GM12878 (cell line): ENCODE measurements at regions not wholly inside any gene's neighbourhood (a gene's known extent, or its start where the extent isn't known, plus 50 kb on each side); places are given as distances from the start of the nearest gene placed in this dataset.

Experiments used
- ATAC-seq: fragments of 200-7000 bp; cut with Tn5 transposase; 3 replicates; pipeline ENCODE4 v1.9.1; 2020; ENCODE audit warnings: mild to moderate bottlenecking, moderate library complexity
- BruUV-seq: library from RNA; stranded (reverse); fragments of 400-500 nt; replicated peaks from 2 replicates; lab custom pipeline; 2021; lab: Mats Ljungman, UMichigan
- CTCF ChIA-PET: fragments of 300-600 bp; sonication (Branson Sonifier 250); formaldehyde crosslinking; extraction: SDS; loops from one replicate; lab custom pipeline; 2021; ENCODE audit warnings: inconsistent platforms; lab: Yijun Ruan, JAX
- POLR2A ChIA-PET: fragments of 350-600 bp; formaldehyde crosslinking; extraction: SDS; loops from one replicate; lab custom pipeline; 2021; ENCODE audit warnings: inconsistent platforms; lab: Charles Lee
- RAD21 ChIA-PET: fragments of 300-600 bp; sonication (Branson Sonifier 250); formaldehyde crosslinking; loops from one replicate; lab custom pipeline; 2023; ENCODE audit warnings: antibody characterized with exemption; ENCODE audit not compliant: unreplicated experiment; lab: Charles Lee
- SMC1A ChIA-PET: fragments of 300-600 bp; sonication (Branson Sonifier 250); formaldehyde crosslinking; loops from one replicate; lab custom pipeline; 2023; ENCODE audit not compliant: unreplicated experiment, uncharacterized antibody; lab: Charles Lee
- DNase-seq: peaks from one replicate; pipeline ENCODE4 v3.0.0-alpha.2; 2011; ENCODE audit warnings: low read depth, low spot score
- FAIRE-seq: peaks from 3 replicates; lab custom pipeline; 2011; peaks lifted over from hg19 to GRCh38; lab: Jason Lieb, UNC
- H2AFZ ChIP-seq: 2 replicates; pipeline ENCODE4 v1.6.0; 2011; ENCODE audit warnings: low read depth, low read length, control low read depth; ENCODE audit not compliant: control insufficient read depth
- H3K27ac ChIP-seq: 2 replicates; pipeline ENCODE4 v1.5.1; 2011; ENCODE audit warnings: control low read depth; ENCODE audit not compliant: control insufficient read depth, insufficient read depth
- H3K27me3 ChIP-seq, 2 experiments: replicated peaks in 1 of 2; 2 replicates each; pipeline versions ENCODE4 v1.6.0 to v1.6.1; 2011; ENCODE audit warnings: low read length in 1 of 2; ENCODE audit not compliant: control insufficient read depth in 2 of 2, insufficient read depth in 2 of 2
- H3K36me3 ChIP-seq, 2 experiments: 2 replicates each; pipeline ENCODE4 v1.5.1; 2011; ENCODE audit warnings: low read length in 1 of 2; ENCODE audit not compliant: control insufficient read depth in 2 of 2, insufficient read depth in 2 of 2
- H3K4me1 ChIP-seq: 2 replicates; pipeline ENCODE4 v1.6.1; 2011; ENCODE audit warnings: mild to moderate bottlenecking, low read length, moderate library complexity, mixed read lengths; ENCODE audit not compliant: control insufficient read depth, insufficient read depth
- H3K4me2 ChIP-seq: 2 replicates; pipeline ENCODE4 v1.6.0; 2011; ENCODE audit warnings: control low read depth; ENCODE audit not compliant: control insufficient read depth, insufficient read depth
- H3K4me3 ChIP-seq: fragments of 200-600 bp; sonication (generic); 2 replicates; pipeline ENCODE4 v1.5.1; 2016
- H3K79me2 ChIP-seq: 2 replicates; pipeline ENCODE4 v1.6.0; 2011; ENCODE audit warnings: low read length; ENCODE audit not compliant: control insufficient read depth, insufficient read depth
- H3K9ac ChIP-seq: 2 replicates; pipeline ENCODE4 v1.8.0; 2011; ENCODE audit warnings: low read length, control low read depth, mixed read lengths; ENCODE audit not compliant: control insufficient read depth, insufficient read depth
- H3K9me3 ChIP-seq: replicated peaks from 3 replicates; pipeline ENCODE4 v1.5.1; 2011; ENCODE audit warnings: mild to moderate bottlenecking, low read length; ENCODE audit not compliant: control insufficient read depth, insufficient read depth
- H4K20me1 ChIP-seq: 2 replicates; pipeline ENCODE4 v1.6.0; 2011; ENCODE audit not compliant: control insufficient read depth, insufficient read depth
- ASH2L ChIP-seq: fragments of 300-600, 200-600 bp; sonication (generic); IDR thresholded peaks from 2 replicates; pipeline ENCODE4 v1.6.1; 2017; ENCODE audit warnings: low read depth, mild to moderate bottlenecking, borderline replicate concordance
- CREM ChIP-seq: IDR thresholded peaks from 2 replicates; pipeline ENCODE4 v1.6.1; 2014; ENCODE audit warnings: antibody characterized with exemption, low read depth
- EGR1 ChIP-seq, 2 experiments: IDR thresholded peaks; 1 replicate in 1 of 2; 2 replicates in 1 of 2; pipeline ENCODE4 v1.6.1; 2011 to 2012; ENCODE audit warnings: low read depth in 2 of 2, low read length in 2 of 2, borderline replicate concordance in 1 of 2, mild to moderate bottlenecking in 1 of 2, moderate library complexity in 1 of 2
- ESRRA ChIP-seq: IDR thresholded peaks from 2 replicates; pipeline ENCODE4 v1.6.1; 2012; ENCODE audit warnings: mild to moderate bottlenecking, low read length, improper control_type of control experiment
- KLF5 ChIP-seq: fragments of 450-650 bp; IDR thresholded peaks from 2 replicates; pipeline ENCODE4 v1.6.1; 2014; ENCODE audit warnings: mild to moderate bottlenecking; ENCODE audit not compliant: partially characterized antibody
- MTA2 ChIP-seq: fragments of 450-650 bp; IDR thresholded peaks from 2 replicates; pipeline ENCODE4 v1.6.1; 2016; ENCODE audit warnings: low read depth, mild to moderate bottlenecking, moderate library complexity
- MTA3 ChIP-seq: IDR thresholded peaks from 2 replicates; pipeline ENCODE4 v1.6.1; 2012; ENCODE audit warnings: low read length, inconsistent platforms, borderline replicate concordance
- NFIC ChIP-seq: IDR thresholded peaks from 2 replicates; pipeline ENCODE4 v1.6.1; 2012; ENCODE audit warnings: low read depth, mild to moderate bottlenecking, inconsistent platforms, low read length, moderate library complexity
- PAX5 ChIP-seq: IDR thresholded peaks from 2 replicates; pipeline ENCODE4 v1.6.1; 2011; ENCODE audit warnings: low read depth, low read length, borderline replicate concordance
- POLR2A ChIP-seq: IDR thresholded peaks from 2 replicates; pipeline ENCODE4 v1.6.1; 2011; ENCODE audit warnings: low read depth, mild to moderate bottlenecking, low read length
- RCOR1 ChIP-seq: conservative IDR thresholded peaks from 2 replicates; pipeline ENCODE4 v1.6.1; 2012; ENCODE audit warnings: low read depth, low read length, improper control_type of control experiment
- SIX5 ChIP-seq: IDR thresholded peaks from 2 replicates; pipeline ENCODE4 v1.6.1; 2011; ENCODE audit warnings: mild to moderate bottlenecking, low read depth, low read length, moderate library complexity; ENCODE audit not compliant: severe bottlenecking
- SUZ12 ChIP-seq: fragments of 200-600 bp; sonication (generic); IDR thresholded peaks from one replicate; pipeline ENCODE4 v1.6.1; 2018; ENCODE audit warnings: antibody characterized with exemption, mild to moderate bottlenecking; ENCODE audit not compliant: unreplicated experiment
- TCF3 ChIP-seq: IDR thresholded peaks from 2 replicates; pipeline ENCODE4 v1.6.1; 2012; ENCODE audit warnings: low read depth, mild to moderate bottlenecking, low read length, borderline replicate concordance; ENCODE audit not compliant: insufficient read depth
- WGBS: methylation state at CpG from one replicate; pipeline ENCODE4 v1.1.6; 2016; ENCODE audit warnings: low lambda C conversion rate; ENCODE audit not compliant: insufficient replicate concordance, insufficient coverage; ENCODE audit errors: missing lambda C conversion rate; 5-methylcytosine and 5-hydroxymethylcytosine counted together
- in situ Hi-C: fragments of 300-500 bp; cut with MboI; formaldehyde crosslinking; loops from 9 replicates; pipeline ENCODE4 v1.14.3; 2018; ENCODE audit warnings: mixed read lengths
- intact Hi-C: fragments of 100-400 bp; cut with micrococcal nuclease; formaldehyde crosslinking; loops from one replicate; pipeline ENCODE4 v1.14.2; 2022; ENCODE audit not compliant: unreplicated experiment
- TF ChIP-seq, protein P1 (sequence below): fragments of 150-350 bp; IDR thresholded peaks from 2 replicates; pipeline ENCODE4 v1.6.1; 2014; ENCODE audit warnings: mild to moderate bottlenecking, low read depth, low read length
- TF ChIP-seq, protein P2 (sequence below): IDR thresholded peaks from 2 replicates; pipeline ENCODE4 v1.6.1; 2012; ENCODE audit warnings: low read depth, low read length, improper control_type of control experiment
- TF ChIP-seq, protein P3 (sequence below): fragments of 450-650 bp; conservative IDR thresholded peaks from 2 replicates; pipeline ENCODE4 v1.6.1; 2017; ENCODE audit warnings: mild to moderate bottlenecking, moderate library complexity
- TF ChIP-seq, protein P4 (sequence below): fragments of 450-650 bp; IDR thresholded peaks from 2 replicates; pipeline ENCODE4 v1.6.1; 2018; ENCODE audit warnings: borderline replicate concordance, mild to moderate bottlenecking; ENCODE audit not compliant: partially characterized antibody

DNA sequence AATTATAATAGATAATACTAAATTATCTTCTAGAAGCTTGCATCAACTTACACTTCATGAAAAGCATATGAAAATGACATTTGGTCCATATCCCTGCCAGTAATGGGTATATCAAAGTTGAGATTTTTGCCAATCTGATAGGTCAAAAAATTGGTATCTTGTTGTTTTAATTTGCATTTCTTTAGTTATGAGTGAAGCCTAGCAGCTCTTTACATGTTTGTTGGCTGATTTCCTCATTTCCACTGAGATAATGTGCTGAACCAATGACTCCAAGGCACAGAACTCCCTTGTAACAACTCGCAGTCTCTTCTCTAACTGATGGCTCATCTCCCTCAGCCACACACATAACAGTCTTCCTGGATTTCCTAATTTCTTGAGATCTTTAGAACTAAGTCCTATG lies 175.3 kb upstream of the SESN3 start:
- no peak for FAIRE-seq
- BruUV-seq, result no TSS peak
- Histone ChIP-seq H3K4me1 (no peaks in the 10 kb centered on the region), H3K9me3 (no peaks in the 10 kb centered on the region), H2AFZ (no peak overlapping the region), H3K27me3 (peaks cover 0 to 2% of the 10 kb centered on the region in 2 experiments; a peak in 1 of 4 replicates), H3K27ac (no peak overlapping the region), H3K4me2 (no peak overlapping the region), H3K9ac (no peak overlapping the region), H3K36me3 (no peaks in the 10 kb centered on the region), H3K4me3 (no peak overlapping the region), H4K20me1 (no peaks in the 10 kb centered on the region), H3K79me2 (no peaks in the 10 kb centered on the region)
- TF ChIP-seq RCOR1 (no peak), KLF5 (no peak), MTA3 (no peak), POLR2A (no peak), CREM (no peak), MTA2 (no peak), ASH2L (no peak), SIX5 (no peak), ESRRA (no peak), EGR1 (IDR thresholded peaks at IDR 0.05; ENCODE audit: borderline replicate concordance in 1 of 2, low read depth in 2 of 2, low read length in 2 of 2) (no peak), SUZ12 (no peak), TCF3 (no peak), NFIC (no peak), PAX5 (no peak)
- TF ChIP-seq, protein P1, sequence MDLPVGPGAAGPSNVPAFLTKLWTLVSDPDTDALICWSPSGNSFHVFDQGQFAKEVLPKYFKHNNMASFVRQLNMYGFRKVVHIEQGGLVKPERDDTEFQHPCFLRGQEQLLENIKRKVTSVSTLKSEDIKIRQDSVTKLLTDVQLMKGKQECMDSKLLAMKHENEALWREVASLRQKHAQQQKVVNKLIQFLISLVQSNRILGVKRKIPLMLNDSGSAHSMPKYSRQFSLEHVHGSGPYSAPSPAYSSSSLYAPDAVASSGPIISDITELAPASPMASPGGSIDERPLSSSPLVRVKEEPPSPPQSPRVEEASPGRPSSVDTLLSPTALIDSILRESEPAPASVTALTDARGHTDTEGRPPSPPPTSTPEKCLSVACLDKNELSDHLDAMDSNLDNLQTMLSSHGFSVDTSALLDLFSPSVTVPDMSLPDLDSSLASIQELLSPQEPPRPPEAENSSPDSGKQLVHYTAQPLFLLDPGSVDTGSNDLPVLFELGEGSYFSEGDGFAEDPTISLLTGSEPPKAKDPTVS, result no peak
- TF ChIP-seq, protein P2, sequence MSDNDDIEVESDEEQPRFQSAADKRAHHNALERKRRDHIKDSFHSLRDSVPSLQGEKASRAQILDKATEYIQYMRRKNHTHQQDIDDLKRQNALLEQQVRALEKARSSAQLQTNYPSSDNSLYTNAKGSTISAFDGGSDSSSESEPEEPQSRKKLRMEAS, result no peak
- TF ChIP-seq, protein P3, sequence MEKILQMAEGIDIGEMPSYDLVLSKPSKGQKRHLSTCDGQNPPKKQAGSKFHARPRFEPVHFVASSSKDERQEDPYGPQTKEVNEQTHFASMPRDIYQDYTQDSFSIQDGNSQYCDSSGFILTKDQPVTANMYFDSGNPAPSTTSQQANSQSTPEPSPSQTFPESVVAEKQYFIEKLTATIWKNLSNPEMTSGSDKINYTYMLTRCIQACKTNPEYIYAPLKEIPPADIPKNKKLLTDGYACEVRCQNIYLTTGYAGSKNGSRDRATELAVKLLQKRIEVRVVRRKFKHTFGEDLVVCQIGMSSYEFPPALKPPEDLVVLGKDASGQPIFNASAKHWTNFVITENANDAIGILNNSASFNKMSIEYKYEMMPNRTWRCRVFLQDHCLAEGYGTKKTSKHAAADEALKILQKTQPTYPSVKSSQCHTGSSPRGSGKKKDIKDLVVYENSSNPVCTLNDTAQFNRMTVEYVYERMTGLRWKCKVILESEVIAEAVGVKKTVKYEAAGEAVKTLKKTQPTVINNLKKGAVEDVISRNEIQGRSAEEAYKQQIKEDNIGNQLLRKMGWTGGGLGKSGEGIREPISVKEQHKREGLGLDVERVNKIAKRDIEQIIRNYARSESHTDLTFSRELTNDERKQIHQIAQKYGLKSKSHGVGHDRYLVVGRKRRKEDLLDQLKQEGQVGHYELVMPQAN, result no peak
- TF ChIP-seq, protein P4, sequence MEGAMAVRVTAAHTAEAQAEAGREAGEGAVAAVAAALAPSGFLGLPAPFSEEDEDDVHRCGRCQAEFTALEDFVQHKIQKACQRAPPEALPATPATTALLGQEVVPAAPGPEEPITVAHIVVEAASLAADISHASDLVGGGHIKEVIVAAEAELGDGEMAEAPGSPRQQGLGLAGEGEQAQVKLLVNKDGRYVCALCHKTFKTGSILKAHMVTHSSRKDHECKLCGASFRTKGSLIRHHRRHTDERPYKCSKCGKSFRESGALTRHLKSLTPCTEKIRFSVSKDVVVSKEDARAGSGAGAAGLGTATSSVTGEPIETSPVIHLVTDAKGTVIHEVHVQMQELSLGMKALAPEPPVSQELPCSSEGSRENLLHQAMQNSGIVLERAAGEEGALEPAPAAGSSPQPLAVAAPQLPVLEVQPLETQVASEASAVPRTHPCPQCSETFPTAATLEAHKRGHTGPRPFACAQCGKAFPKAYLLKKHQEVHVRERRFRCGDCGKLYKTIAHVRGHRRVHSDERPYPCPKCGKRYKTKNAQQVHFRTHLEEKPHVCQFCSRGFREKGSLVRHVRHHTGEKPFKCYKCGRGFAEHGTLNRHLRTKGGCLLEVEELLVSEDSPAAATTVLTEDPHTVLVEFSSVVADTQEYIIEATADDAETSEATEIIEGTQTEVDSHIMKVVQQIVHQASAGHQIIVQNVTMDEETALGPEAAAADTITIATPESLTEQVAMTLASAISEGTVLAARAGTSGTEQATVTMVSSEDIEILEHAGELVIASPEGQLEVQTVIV, result no peak
- SMC1A ChIA-PET, result interaction anchor here (0.8 to 1.7 kb wide), 8 partner anchors 15 to 254 kb away, joined by 3 to 5 read pairs (median 3); no protein-coding TSS in a partner anchor
- POLR2A ChIA-PET, result no interaction called here
- no peak for ATAC-seq
- CTCF ChIA-PET, result no interaction called here
- RAD21 ChIA-PET, result interaction anchor here (1.5 kb wide), 1 partner anchor 253 kb away, joined by 3 read pairs; no protein-coding TSS in a partner anchor
- in situ Hi-C loops, result no loop called here
- intact Hi-C loops, result no loop called here
- no peak for DNase-seq
- WGBS, result 60% methylated on average over 1 of the region's 1 CpG
